Activated gamma-delta T cell (primary cell): ENCODE measurements at regions not wholly inside any gene's neighbourhood (a gene's known extent, or its start where the extent isn't known, plus 50 kb on each side); places are given as distances from the start of the nearest gene placed in this dataset.

Experiments
- DNase-seq: peaks from one replicate; lab custom pipeline; 2025; lab: John Stamatoyannopoulos, UW

DNA sequence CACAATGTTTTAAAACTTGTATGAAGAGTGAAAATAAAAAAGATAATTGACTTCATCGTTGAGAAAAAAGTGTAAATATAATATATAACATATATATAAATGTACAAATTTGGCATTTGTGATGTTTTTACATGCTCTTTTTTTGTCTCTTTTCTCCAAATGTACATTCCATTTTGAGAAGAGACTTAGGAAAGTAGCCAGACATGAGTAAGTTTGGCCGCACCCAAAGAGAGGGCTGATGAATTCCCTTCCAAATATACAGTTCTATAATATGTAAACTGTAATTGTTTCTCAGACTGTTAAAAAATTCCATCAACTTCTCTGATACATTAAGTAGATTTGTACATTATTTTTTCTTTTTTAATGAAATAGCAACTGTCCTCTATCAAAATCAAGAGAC lies 193.2 kb upstream of the MAP3K1 start:
- DNase-seq = no peak

DNA sequence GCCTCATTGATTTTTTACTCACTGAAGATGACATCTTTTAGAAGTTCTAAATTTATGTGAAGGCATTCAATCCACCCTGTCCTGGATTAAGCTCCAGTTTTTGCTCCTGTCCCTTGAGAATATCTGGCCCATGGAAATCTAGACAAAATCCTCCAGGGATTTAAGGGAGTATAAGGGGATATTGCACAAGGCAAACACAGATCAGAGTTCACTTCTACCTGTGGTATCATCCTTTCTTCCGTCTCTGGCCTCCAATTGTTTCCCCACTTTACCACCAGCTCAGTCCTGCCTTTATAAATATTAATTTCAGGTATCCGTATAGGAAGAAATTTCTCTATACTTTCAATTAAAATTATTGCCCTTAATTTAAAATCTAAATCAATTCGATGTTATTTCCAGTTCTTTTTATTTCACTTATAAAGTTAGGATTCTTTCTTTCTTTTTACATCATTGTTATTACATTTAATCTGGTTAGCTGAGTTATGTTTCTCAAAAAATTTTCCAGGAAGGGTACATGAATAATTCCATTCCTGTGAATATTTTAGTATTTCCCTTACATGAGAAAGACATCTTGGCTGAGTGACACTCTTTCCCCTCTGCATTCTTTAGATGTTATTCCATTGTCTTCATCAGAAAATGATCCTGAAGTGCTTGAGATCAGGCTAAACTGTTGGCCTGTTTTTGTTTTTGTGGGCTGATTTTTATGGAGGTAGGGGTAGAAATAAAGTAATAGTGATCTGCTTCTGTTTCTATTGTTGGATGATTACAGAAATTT lies 194.3 kb upstream of the MAP3K1 start:
- DNase-seq = no peak

DNA sequence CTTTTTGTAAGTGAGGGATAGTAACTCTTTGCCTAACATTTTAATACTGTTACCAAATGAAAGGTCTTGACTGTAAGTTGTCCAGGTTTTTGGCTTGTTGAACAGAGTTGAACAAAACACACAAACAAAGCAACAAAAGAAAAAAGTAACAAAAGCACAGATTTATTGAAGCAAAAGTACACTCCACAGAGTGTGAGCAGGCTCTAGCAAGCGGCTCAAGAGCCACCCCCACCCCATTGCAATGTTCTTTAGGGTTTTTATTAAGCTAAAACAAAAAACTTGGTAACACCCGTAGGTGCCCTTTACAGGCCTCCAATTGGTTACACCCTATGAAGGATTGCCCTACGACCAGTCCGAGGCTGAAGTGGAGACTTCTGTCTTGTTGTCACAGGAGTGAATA lies 197.4 kb upstream of the MAP3K1 start:
- DNase-seq = no peak

DNA sequence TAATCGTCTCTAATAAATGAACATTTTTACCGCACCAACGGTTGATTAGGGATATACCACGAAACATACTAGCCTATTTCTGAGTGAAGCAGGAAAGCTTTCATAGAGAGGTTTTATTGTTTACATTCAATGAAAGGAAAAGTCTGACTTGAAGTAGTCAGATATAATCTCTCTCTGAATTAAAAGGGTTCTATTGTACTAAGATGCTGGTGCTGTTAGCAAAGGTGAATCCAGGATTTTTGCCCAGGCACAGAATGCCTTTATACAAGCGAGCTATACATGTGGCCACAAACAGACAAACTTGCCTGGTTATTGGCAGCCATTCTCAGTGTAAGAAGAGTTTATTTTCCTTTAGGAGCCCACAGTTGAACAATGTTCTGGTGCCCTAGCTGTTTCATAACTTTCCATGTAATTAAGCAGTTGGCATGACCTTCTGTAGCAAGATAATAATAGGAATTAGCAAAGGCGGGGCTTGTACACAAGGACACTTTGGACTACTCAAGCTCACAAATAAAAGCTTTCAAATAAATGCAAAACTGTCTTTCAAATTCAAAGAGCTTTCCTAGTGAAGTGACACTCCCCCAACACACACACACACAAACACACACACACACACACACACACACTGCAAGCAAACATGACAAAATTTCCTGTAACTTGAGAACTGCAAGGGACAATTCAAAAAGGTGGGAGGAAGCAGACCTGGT lies 198.7 kb upstream of the MAP3K1 start:
- no peak for DNase-seq

DNA sequence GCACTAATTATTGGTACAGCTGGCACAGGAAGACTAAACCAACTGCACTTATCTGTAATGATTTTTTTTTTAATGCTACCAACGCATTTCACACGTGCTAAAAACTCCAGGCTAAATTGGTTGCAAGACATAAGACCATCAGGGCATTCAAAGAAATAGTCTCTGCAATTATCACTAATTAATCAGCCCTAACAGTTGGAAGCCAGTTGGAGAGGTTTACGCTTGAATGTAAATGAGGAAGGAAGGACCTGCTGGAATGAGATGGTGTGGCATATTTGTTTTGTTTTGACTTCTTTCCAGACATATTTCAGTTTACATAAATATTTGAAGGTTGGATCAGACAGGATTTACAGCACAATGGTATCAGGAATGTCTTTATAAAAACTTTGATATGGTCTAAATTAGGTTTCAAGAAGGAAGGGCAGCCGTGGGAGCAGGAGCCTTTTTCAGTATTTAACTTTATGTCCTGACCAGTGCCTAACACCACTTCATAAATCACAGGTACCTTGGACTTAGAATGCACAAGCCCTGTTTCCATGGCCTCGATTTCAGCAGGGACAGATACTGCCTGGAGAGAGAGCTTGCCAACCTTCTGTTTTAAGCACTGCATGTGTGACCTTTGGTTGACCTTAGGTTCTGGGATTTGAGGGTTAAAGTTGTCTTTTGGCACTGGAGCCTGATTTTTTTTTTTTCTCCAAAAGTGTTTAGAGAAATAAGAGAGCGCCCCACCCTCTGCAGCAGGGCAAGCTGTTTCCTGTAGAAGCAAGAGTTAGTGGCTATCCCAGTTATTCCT lies 199.8 kb upstream of the MAP3K1 start:
- DNase-seq = no peak

DNA sequence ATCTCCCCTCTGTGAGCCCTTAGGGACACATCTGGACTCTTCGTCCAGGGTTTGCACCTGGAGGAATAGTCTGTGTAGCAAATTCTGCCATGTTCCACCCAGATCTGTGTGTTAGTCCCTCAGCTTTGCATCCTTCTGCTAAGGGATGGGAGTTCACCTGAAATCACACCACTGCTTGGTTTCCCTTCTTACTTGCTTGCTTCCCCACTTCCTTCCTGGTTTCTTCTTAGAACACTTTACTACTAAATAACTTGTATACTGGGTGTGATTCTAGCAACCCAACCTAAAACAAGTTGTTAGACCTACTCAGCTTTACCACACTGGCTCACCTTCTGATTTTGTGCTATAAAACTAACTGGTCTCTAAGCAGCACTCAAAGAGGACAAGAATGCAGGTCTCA lies 202.6 kb upstream of the MAP3K1 start:
- no peak for DNase-seq

DNA sequence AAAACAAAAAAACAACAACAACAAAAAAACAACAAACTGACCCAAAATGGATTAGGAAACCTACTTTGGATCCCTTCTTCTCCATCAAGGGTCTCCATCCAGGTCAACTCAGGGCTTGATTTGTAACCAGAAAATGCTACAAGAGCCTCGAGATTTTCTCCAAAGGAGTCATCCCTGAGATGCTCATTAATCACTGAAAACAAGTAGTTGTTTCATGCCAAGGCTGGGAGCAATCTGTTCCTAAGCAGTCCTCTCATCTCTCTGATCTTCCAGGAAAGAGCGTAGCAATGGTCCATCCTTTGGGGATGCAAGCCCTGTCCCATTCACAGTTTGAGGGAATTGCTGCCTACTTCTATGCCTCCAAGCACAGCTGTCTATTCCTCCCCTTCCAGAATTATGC lies 203.0 kb upstream of the MAP3K1 start:
- DNase-seq = no peak

DNA sequence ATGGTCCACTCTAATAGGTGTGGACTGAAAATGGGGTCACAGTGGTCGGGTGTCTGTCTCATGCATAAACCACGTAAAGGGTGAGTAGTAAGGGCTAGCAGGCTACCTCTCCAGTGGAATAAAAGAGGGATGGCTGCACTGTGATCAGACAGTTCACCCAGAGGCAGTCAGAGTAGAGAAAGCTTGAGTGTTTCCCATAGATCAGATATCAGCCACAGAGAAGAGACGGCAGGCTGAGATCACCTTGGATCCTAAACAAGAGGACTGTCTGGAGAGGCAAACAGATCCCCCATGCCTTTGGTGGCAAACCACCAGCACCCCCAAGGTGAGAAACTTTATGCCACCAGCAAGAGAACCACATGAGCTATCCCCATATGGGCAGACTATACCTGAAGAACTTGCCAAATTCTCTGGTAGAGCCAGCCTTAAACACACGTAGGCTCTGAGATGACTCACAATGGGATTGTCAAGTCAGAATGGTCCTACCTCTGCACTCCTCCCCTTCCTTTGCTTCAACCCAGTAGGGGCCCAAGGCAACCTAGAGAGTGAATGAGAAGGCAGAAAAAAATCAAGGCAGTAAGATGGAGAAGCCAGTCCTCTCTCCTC lies 205.2 kb upstream of the MAP3K1 start:
- no peak for DNase-seq

DNA sequence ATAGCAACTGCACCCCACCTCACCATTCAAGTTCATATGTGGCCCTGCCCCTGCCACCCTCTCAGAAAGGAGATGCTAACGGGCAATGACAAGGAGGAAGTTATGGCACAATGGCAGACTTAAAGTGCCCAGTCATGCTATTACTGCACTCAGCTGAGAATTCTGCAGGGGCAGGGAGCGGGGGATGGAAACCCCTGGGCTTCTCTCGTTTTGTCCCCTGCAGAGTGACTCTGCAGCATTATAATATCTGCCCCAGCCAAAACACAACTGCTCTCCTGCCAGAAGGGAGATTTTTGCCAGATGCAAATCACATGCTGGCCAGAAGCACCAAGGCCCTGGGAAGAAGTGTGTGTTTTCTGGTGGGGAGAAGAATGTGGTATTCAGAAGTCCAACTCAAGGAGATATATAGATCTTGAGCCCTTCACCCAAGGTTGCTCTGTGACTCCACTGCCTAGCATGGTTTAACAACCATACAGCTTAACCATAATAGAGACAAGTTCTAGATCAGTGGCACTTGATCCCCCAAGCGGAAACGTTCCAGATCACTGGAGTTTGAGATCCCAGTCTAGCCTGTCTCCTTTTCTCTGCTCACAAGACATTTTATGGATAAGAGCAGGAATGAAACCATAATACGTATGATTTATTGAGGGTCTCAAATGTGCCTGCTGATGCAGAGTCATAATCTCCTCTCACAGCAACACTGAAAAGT lies 207.0 kb upstream of the MAP3K1 start:
- DNase-seq = no peak

DNA sequence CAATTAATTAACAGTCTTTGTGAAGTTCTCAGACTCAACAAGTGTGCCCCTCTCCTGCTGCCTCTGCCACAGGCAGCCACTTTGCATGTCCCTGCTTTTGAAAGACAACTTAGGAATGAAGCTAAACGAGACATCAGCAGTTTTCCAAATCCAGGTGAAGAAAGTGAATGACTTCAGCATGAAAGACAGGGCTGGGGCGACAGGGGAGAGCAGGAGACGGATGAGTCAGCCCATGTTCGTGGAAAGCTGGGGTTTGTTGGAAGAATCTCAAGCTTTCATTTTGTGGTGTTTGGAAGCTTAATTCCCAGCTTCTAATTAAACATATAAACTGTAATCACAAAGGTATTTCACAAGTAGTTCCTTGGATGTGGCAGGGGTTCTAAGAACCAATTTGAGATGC lies 207.8 kb upstream of the MAP3K1 start:
- DNase-seq = no peak

DNA sequence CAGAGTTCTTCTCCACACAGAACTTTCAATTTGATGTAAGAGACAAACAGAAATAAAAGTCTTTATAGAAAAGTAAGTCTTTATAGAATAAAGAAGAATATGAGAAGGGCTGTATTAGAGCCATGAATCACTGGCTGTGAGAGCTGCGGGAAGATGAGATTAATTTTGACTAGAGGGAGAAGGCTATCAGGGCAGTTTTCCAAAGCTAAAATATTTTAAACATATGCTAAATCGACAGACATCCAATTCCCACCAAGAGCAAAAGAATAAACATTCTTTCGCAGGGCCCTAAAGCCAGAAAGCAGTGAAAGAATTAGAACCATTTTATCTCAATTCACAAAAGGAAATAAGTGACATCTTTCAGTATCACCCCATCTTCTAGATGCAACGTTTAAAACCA lies 208.3 kb upstream of the MAP3K1 start:
- no peak for DNase-seq

DNA sequence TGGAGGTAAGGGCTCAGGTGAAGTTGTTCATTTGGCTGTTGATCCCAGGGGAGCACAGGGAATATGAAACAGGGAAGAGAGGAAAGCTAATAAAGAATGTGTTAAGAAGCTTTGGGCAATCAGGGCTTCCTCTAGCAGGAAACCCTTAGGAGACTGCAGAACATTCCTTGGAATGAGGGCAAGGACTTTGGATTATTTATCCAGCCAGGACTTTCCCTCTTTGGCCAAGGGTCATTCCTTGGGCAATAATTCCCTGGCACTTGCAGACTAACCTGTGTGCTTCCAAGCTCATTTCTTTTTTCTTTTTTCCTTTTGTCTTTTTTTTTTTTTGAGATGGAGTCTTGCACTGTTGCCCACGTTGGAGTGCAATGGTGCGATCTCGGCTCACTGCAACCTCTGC lies 209.2 kb upstream of the MAP3K1 start:
- no peak for DNase-seq

DNA sequence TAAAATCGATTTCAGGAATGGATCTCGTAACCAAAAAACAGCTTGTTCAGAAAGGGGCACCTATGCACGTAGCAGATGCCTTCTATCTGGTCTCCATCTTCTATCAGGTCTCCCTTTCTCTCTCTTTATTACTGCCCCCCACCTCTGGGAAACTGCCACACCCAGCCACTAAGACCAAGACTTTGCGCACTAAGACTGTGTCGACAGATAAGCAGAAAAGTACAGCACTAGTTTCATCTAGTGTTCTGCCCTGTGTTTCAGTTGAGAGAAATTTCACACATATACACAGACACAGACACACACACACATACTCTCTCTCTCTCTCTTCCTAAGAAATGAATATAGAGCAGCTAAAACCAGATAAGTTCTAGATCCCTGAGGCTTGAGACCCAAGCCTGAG lies 210.1 kb upstream of the MAP3K1 start:
- DNase-seq = no peak

DNA sequence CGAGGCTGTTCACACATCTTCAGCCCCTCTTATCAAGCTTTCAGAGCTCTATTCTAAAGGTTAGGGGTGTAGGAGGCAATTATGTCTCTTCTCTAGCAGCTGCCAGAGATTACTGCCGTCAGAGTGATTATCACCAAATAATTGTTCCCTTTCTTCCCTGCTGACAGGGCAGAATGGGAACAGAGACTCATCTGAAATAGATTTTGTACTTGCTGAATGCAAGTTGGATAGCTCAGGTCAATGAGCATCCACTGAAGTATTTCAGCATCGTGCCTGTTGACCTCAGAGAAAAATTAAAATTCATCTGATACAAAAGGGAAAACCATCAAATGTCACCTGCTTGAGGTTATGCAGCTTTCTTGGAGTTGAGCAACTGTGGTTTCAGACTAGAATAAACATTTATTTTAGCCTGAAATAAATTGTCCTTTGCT lies 213.7 kb upstream of the MAP3K1 start:
- DNase-seq = no peak

DNA sequence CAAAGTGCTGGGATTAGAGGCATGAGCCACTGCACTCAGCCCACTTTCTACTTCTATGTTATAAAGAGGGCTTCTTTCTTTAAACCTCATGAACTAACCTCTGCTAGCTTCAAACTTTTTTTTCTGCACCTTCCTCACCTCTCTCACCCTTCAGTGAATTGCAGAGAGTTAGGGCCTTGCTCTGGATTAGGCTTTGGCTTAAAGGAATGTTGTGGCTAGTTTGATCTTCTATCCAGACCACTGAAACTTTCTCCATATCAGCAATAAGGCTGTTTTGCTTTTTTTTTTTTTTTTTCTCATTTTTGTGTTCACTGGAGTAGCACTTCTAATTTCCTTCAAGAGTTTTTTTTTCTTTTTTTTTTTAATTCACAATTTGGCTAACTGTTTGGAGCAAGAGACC lies 216.4 kb upstream of the MAP3K1 start:
- no peak for DNase-seq

DNA sequence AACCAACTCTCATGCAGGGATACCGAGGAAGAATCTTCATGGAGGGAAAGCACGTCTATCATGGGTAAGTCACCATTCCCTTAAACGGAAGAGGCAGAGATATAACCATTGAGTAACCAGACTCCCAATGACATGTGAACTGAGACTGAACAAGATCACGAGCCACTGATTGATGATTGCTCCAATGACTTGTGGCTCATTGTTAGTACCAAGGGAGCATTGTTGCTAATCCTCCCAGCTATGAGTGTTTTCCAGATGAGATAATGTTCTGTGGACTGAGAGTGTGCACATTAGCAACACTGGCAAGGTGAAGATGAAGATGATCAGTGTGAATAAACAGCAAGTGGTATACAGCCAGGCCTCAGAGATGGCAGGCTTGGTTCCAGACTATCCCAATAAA lies 219.2 kb upstream of the MAP3K1 start:
- DNase-seq = no peak

DNA sequence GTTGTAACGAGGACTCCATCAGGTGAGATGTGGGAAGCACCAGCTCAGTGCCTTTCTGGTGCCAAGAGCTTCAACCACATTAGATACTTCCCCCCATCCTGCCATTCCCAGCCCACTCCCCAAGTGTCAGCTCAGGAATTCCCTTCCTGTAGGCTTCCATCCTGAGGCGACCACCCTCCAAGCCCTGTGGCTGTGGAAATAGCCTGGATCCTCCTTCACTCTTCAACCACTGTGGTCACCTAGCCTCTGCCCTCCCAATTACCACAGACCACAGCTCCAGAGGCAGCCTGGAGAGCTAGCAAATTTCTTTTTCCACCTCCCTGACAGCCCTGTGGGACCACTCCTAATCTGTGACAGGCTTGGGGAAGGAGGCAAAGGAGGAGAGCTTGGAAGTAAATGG lies 219.8 kb upstream of the MAP3K1 start:
- DNase-seq = no peak

DNA sequence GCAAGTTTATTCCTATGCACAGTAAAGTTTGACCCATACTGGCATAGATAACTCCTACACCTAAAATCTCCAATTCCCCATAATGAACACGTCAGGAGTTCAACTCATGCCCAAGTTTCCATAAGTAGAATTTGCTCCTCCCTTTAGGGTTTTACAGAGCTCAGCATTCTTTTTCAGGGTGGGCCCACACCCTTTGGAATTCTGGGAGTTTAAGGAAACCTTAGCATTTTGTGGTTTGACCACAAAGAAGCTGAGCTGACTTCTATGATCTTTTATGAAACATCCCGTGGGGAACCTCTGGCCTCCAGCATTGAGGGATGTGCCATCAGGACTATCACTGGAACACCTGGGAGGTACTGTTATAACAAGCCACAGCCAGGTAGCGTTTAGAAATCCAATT lies 220.6 kb upstream of the MAP3K1 start:
- DNase-seq = no peak

DNA sequence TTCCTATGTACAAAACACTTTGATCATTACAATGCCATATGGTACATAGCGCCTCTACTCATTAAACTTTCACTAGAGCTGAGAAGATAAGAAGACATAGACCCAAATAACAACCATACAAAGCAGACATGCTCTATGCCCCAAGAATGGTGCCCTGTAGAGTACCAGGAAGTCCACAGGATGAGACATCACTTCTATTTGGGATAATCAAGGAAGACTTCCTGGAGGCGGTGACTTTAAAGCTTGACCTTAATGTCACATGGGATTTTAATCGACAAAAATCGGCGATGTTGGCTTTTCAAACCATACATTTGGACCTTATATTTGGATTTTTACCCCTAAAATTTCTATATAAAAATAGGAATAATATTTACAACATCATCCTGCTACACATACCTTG lies 224.3 kb upstream of the MAP3K1 start:
- no peak for DNase-seq

DNA sequence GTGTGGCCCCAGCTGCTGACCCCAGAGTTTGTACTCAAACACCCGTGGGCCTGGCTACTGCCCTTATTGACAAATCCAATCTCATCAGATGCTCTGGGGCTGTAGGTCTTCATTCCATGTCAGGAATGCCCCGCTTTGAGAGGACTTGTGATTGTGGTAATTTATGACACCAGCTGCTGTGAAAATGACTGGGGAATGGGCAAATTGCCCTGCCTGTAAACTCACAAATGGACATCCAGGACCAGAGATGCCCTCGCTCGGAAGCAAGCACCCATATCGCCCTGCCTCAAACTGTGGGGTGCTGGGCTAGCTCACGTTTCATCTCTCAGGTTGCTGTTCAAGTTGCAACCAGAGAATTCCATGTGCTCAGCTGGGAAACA lies 225.9 kb upstream of the MAP3K1 start:
- no peak for DNase-seq

DNA sequence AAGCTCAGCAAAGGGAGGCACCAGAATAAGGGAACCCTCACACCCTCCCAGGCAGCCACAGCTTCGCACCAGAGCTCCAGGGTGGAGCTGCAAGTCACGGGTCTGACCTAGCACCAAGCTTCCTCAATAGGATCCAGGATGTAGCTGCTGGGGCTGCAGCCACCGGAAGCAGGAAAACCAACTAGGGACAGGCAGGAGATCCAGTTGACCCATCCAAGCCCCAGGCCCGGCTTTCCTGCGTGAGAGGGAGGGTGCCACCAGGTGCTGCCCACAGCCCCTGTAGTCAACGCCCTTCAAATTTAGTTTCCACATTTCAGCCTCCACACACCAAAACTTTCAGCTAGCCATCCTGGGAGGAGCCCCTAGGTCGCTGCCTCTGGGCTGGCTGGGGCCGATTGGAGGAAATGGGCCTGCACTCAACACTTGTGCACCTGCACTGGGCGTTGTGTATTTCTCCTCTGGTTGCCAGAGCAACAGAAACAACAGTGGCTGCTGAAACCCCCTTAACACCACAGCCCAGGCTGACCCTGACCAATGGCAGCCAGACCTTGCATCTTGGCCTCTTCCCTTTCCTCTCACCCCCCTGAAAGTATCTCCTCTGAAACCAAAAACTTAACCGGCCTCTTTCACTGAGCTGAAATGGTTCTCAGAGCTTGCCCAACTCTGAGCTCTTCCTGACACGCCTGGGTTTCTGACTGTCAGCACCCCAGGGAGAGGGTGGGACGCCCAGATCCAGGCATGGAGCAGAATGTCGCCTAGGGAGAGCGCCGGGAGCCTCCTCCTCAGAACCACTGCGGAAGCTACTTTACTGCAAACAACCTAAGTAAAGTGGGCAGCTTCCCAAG lies 226.5 kb upstream of the MAP3K1 start:
- peak; percentile 16 for DNase-seq
